HG03565 (cell line): ENCODE measurements at regions not wholly inside any gene's neighbourhood (a gene's known extent, or its start where the extent isn't known, plus 50 kb on each side); places are given as distances from the start of the nearest gene placed in this dataset.
A peak's percentile ranks its signal among the peaks of the same experiment; 100 is the strongest.
"Not testable (repeated sequence)": the region's sequence is repeated elsewhere in the genome, so short reads cannot be mapped to it uniquely, and the experiment has no call there.

Source experiments
- ATAC-seq: cut with Tn5 transposase; IDR thresholded peaks from one replicate; pipeline ENCODE4 v1.9.1; 2021; ENCODE audit warnings: mild to moderate bottlenecking, moderate library complexity; ENCODE audit not compliant: unreplicated experiment

DNA sequence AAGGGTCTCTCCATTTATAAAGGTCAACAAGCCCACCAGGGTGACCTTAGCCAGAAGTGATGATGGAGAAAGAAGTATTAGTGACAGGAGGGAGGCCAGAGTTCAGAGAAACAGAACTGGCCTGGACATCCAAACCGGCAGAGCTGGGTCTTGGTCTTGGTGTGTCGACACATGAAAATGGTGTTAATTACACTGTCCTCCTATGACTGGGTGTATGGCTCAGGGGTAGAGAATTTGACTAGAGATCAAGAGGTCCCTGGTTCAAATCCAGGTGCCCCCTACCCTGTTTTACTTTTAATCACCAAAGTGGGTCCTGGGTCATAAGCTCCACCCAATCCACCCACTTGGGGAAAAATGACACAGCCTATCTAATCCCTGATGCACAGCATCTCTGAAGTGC lies 110.6 kb upstream of the ZNF746 start:
- ATAC-seq: no peak

GRCh38 chr7:149607683-149608082 lies 110.1 kb upstream of the ZNF746 start:
- ATAC-seq: no peak

DNA sequence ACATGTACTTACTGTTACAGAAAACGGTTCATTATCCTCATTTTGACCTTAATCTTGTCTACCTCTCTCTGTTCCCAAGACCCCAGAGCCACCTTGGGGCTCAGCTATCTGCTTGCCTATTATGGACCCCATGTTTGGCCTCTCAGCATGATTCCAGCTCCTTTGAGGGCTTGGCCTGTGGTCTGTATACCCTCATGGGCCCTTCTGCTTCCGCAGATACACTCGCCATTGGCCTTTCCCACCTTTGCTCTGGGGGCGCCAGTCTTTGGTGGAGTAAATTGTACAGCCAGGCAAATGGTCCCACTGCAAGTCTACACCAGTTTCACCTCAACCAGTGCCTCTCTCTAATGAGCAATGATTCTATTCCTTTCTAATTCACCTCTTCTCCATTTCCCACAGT lies 109.2 kb upstream of the ZNF746 start:
- no peak for ATAC-seq

DNA sequence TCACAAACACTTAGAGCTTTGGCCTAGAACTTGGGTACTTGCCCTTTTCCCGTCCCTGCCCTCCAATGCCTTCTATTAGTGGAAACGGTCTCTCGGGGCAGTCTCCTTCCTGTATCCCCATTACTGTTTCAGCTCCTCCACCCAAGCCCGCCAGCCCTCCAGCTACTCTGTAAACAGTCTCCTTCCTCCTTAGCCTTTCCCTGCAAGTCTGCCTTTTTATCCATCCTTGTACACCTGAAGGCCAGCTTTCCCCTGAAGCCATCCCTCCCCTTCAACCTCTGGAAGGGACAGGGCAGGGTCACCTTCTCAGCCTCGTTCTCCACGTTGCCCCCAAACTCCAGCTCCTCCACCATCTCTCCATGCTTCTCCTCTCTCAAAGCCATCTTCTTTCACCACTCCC lies 108.1 kb upstream of the ZNF746 start:
- no peak for ATAC-seq

DNA sequence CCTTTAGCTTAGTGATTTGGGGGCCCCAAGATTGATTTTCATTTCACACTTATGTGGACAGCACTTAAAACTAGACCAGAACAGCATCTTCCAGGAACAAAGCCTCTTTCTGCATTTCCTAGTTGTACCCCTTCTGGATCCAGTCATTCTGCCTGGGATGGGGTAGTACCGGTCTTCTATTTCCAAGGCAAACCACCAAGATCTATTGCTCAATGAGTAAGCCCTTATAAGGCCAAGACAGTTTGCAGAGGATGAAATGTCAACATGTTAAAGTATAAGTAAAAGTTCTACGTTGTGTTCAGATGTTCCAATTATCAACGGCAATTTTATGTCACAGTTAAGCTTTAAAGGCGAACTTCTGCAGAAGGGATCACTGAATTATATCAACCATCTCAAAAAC lies 106.9 kb upstream of the ZNF746 start:
- no peak for ATAC-seq

GRCh38 chr7:149600669-149601330 lies 103.2 kb upstream of the ZNF746 start:
- ATAC-seq: peak; percentile 95

GRCh38 chr7:149599636-149600206 lies 102.1 kb upstream of the ZNF746 start:
- ATAC-seq: peak; percentile 28

- ATAC-seq: no peak
These were observed 101.2 kb upstream of the ZNF746 start for GRCh38 chr7:149598721-149599308.

DNA sequence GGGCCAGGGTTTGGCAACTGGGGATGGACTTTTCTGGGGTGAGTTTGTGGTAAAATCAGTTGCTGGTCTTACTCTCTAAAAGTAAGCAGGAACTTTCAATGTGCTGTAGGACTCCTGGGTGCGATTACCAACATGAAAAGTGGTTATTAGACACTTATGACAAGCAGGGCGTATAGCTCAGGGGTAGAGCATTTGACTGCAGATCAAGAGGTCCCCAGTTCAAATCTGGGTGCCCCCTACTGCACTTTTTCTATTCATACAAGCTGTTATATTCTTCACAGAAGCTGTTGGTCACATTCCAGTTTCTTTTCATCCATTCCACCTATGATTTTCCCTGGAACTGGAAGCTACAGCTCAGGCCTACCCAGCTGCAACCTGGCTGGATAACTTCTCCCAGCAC lies 100.2 kb upstream of the ZNF746 start:
- not testable (repeated sequence) for ATAC-seq

GRCh38 chr7:149595541-149595940 lies 97.9 kb upstream of the ZNF746 start:
- no peak for ATAC-seq

DNA sequence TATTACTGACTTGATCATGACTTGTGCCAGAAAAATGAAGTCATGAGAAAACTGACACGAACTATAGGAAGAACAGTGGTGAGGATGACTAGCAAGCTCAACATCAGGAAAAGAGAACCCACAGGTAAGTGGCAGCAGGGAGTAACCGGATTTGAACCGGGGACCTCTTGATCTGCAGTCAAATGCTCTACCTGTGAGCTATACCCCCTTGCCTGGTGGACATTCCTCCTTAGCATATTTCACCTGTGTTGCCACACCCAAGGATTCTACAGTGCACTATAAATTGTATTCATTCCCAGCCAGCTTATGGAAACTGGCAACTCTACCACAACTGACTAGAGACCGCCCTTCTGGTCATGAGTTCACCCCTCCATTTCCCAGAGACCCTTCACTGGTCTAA lies 97.5 kb upstream of the ZNF746 start:
- no peak for ATAC-seq

DNA sequence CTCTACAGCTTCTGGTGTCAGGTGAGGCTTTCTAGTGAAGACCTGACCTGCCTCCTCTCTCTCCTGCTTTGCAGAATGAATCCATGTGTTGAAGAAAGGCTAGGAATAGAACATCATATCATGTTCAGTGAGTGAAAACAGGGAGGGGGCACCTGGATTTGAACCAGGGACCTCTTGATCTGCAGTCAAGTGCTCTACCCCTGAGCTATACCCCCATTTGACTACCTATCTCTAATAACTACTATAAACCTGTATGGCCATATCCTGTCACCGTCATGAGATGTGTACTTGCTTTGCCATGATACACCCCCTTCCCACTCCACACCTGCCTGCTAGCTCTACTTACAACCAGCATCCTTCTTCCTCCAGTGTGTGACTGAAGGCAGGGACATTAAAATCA lies 91.3 kb upstream of the ZNF746 start:
- ATAC-seq: no peak

GRCh38 chr7:149586646-149587645 lies 89.3 kb upstream of the ZNF746 start:
- ATAC-seq: no peak

DNA sequence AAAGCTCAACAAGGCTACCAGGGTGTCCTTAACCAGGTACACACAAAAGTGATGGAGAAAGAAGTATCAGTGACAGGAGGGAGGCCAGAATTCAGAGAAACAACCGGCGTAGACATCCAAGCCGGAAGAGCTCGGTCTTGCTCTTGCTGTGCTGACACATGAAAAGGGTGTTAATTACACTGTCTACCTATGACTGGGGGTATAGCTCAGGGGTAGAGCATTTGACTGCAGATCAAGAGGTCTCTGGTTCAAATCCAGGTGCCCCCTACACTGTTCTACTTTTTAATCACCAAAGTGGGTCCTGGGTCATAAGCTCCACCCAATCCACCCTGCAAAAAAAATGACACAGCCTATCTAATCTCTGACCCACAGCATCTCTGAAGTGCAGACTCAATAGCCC lies 86.9 kb upstream of the ZNF746 start:
- no peak for ATAC-seq

- no peak for ATAC-seq
These were observed 86.4 kb upstream of the ZNF746 start for GRCh38 chr7:149584009-149584408.

GRCh38 chr7:149580328-149580727 lies 82.7 kb upstream of the ZNF746 start:
- ATAC-seq: no peak

DNA sequence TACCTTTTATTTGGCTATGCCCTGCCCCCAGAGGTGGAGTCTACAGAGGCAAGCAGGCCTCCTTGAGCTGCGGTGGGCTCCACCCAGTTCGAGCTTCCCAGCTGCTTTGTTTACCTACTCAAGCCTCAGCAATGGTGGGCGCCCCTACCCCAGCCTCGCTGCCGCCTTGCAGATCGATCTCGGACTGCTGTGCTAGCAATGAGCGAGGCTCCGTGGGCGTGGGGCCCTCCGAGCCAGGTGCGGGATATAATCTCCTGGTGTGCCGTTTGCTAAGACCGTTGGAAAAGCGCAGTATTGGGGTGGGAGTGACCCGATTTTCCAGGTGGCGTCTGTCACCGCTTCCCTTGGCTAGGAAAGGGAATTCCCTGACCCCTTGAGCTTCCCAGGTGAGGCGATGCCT lies 81.8 kb upstream of the ZNF746 start:
- not testable (repeated sequence) for ATAC-seq

GRCh38 chr7:149574428-149574827 lies 76.8 kb upstream of the ZNF746 start:
- not testable (repeated sequence) for ATAC-seq

GRCh38 chr7:149573519-149573918 lies 75.9 kb upstream of the ZNF746 start:
- no peak for ATAC-seq

- ATAC-seq: not testable (repeated sequence)
These were observed 75.3 kb upstream of the ZNF746 start for GRCh38 chr7:149572920-149573319.

- ATAC-seq: no peak
These were observed 73.2 kb upstream of the ZNF746 start for GRCh38 chr7:149570784-149571183.
